ENCODE measurements at regions not wholly inside any gene's neighbourhood (a gene's known extent, or its start where the extent isn't known, plus 50 kb on each side); places are given as distances from the start of the nearest gene placed in this dataset.

GRCh38 chr9:20216438-20216837 lies 405.9 kb downstream of the MLLT3 start:
- no peak overlapping the region for H3K4me3 ChIP-seq (ENCODE audit: low read length)
- no peak for DNase-seq (ENCODE audit: low read depth)
- TF ChIP-seq, protein P1, sequence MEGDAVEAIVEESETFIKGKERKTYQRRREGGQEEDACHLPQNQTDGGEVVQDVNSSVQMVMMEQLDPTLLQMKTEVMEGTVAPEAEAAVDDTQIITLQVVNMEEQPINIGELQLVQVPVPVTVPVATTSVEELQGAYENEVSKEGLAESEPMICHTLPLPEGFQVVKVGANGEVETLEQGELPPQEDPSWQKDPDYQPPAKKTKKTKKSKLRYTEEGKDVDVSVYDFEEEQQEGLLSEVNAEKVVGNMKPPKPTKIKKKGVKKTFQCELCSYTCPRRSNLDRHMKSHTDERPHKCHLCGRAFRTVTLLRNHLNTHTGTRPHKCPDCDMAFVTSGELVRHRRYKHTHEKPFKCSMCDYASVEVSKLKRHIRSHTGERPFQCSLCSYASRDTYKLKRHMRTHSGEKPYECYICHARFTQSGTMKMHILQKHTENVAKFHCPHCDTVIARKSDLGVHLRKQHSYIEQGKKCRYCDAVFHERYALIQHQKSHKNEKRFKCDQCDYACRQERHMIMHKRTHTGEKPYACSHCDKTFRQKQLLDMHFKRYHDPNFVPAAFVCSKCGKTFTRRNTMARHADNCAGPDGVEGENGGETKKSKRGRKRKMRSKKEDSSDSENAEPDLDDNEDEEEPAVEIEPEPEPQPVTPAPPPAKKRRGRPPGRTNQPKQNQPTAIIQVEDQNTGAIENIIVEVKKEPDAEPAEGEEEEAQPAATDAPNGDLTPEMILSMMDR (conservative IDR thresholded peaks at IDR 0.05; ENCODE audit: low read length): no peak

DNA sequence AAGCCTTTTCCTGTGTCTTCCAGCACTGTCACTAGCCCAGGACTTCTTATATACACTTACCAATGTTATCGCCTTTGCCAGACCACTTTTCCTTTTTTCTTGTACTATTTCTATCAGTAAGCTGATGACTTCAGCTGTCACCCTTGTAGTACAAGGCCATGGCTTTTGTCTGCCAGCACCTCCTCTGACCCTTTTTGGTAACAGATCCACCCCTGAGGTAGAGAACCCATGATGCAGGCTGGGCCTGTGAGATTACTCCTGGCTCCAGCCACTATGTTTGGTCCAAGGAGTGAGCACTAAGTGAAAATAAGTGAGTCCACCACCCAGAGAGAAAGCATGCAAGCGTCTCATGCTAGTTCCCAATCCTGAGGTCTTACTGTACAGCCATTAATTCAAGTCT lies 406.7 kb downstream of the MLLT3 start:
- H3K4me3 ChIP-seq (ENCODE audit: low read length): no peak overlapping the region
- TF ChIP-seq, protein P1 (conservative IDR thresholded peaks at IDR 0.05; ENCODE audit: low read length): no peak
- no peak for DNase-seq (ENCODE audit: low read depth)

GRCh38 chr9:20212806-20213205 lies 409.5 kb downstream of the MLLT3 start:
- no peak overlapping the region for H3K4me3 ChIP-seq (ENCODE audit: low read length)

GRCh38 chr9:20209391-20210340 lies 412.6 kb downstream of the MLLT3 start:
- no peak for DNase-seq (ENCODE audit: low read depth)

More at GRCh38 chr9:20212806-20213205, 409.5 kb downstream of the MLLT3 start:
- DNase-seq (ENCODE audit: low read depth): no peak
- TF ChIP-seq, protein P1 (conservative IDR thresholded peaks at IDR 0.05; ENCODE audit: low read length): no peak

GRCh38 chr9:20208961-20209371 lies 413.3 kb downstream of the MLLT3 start:
- no peak for DNase-seq (ENCODE audit: low read depth)
- TF ChIP-seq, protein P1 (conservative IDR thresholded peaks at IDR 0.05; ENCODE audit: low read length): no peak
- H3K4me3 ChIP-seq (ENCODE audit: low read length): no peak overlapping the region

More at GRCh38 chr9:20209391-20210340, 412.6 kb downstream of the MLLT3 start:
- H3K4me3 ChIP-seq (ENCODE audit: low read length): no peak overlapping the region
- TF ChIP-seq, protein P1 (conservative IDR thresholded peaks at IDR 0.05; ENCODE audit: low read length): no peak

- TF ChIP-seq, protein P1 (conservative IDR thresholded peaks at IDR 0.05; ENCODE audit: low read length): no peak
- no peak for DNase-seq (ENCODE audit: low read depth)
These were observed 414.1 kb downstream of the MLLT3 start for GRCh38 chr9:20208226-20208625.

DNA sequence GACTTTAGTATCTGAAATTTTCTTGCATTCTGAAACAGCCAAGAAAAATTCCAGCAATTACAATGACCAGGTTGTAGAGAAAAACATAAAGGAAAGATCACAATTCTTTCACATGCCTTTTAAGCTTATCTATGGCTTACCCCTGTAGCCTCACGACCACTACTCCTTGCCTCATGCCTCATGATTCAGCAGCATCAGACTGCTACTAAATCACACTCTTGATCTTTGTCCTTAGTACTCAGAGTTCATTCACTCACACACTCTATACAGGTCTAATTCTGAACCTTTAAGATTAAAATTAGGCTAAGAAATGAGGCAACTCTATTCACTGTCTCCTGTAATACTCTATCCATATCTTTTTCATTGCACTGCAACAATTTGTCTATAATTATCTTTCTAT lies 415.1 kb downstream of the MLLT3 start:
- TF ChIP-seq, protein P1 (conservative IDR thresholded peaks at IDR 0.05; ENCODE audit: low read length): no peak
- DNase-seq (ENCODE audit: low read depth): no peak
- no peak overlapping the region for H3K4me3 ChIP-seq (ENCODE audit: low read length)

More at GRCh38 chr9:20208226-20208625, 414.1 kb downstream of the MLLT3 start:
- H3K4me3 ChIP-seq (ENCODE audit: low read length): no peak overlapping the region
